Mammary epithelial cell (primary cell): ENCODE measurements at regions not wholly inside any gene's neighbourhood (a gene's known extent, or its start where the extent isn't known, plus 50 kb on each side); places are given as distances from the start of the nearest gene placed in this dataset.

ENCODE experiments used
- EZH2 ChIP-seq: IDR thresholded peaks from 2 replicates; pipeline ENCODE4 v1.6.1; 2012; ENCODE audit warnings: low read length, inconsistent platforms, borderline replicate concordance
- TF ChIP-seq, protein P1 (sequence below), 2 donors: IDR thresholded peaks in 1 of 2; conservative IDR thresholded peaks in 1 of 2; 2 replicates each; pipeline ENCODE4 v1.5.1; 2011 to 2012; ENCODE audit warnings: inconsistent platforms in 2 of 2, low read length in 2 of 2, mild to moderate bottlenecking in 2 of 2, control low read depth in 1 of 2, low read depth in 1 of 2; ENCODE audit not compliant: insufficient read depth in 1 of 2; ENCODE audit errors: extremely low read depth in 1 of 2

DNA sequence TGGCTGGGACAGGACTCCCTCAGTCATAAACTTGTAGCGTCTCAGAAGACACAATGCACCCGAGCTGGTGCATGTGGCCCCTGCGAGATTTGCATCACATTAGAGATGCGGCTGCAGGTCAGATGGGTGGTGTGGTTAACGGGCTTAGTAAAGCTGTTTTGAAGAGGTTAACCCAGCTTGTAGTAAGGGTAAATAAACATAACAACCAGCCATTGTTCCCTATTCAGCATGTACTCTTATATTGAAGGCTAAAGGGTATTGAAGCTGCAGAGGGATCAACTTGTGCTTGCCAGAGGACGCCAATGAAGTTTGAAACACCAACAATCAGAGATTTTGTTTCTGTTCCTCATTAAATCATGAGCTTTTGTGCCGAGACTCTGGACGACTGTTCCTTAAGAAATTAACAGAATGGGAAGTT lies 79.4 kb downstream of the ZIC5 start:
- TF ChIP-seq, protein P1, sequence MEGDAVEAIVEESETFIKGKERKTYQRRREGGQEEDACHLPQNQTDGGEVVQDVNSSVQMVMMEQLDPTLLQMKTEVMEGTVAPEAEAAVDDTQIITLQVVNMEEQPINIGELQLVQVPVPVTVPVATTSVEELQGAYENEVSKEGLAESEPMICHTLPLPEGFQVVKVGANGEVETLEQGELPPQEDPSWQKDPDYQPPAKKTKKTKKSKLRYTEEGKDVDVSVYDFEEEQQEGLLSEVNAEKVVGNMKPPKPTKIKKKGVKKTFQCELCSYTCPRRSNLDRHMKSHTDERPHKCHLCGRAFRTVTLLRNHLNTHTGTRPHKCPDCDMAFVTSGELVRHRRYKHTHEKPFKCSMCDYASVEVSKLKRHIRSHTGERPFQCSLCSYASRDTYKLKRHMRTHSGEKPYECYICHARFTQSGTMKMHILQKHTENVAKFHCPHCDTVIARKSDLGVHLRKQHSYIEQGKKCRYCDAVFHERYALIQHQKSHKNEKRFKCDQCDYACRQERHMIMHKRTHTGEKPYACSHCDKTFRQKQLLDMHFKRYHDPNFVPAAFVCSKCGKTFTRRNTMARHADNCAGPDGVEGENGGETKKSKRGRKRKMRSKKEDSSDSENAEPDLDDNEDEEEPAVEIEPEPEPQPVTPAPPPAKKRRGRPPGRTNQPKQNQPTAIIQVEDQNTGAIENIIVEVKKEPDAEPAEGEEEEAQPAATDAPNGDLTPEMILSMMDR (conservative IDR thresholded peaks at IDR 0.05 in 1 of 2, IDR thresholded peaks at IDR 0.05 in 1 of 2; ENCODE audit: extremely low read depth in 1 of 2, insufficient read depth in 1 of 2, low read depth in 1 of 2, low read length in 2 of 2), result no peak
- TF ChIP-seq EZH2, result no peak
